ENCODE measurements at regions not wholly inside any gene's neighbourhood (a gene's known extent, or its start where the extent isn't known, plus 50 kb on each side); places are given as distances from the start of the nearest gene placed in this dataset.

GRCh38 chr15:101578443-101578894 lies 73.7 kb downstream of the TM2D3 start (continued):
- no peak for TF ChIP-seq ESRRA (IDR thresholded peaks at IDR 0.05; ENCODE audit: borderline replicate concordance, low read length)
- TF ChIP-seq JUN (IDR thresholded peaks at IDR 0.05) = no peak
- no peak for TF ChIP-seq CBX8 (IDR thresholded peaks at IDR 0.05)

DNA sequence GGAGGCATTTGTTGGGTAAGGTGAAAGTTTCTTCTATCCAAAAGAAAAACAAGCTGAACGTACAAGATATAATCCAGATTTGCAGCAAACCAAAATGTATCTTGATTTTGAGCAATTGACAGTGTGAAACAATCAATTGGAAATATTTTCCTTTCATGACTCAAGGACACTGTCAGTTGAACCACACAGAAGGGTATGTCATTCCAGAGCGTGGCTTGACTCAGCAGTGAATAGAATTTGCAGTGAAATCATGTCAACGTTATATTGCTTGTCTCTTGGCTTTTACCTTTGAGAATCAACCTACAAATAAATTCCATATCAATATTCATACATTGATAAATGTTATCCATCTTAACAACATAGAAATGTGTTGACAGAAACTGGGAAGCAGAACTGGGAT lies 78.2 kb downstream of the TM2D3 start:
- peak; percentile 84 for FAIRE-seq
- TF ChIP-seq BHLHE40 (IDR thresholded peaks at IDR 0.05; ENCODE audit: low read depth, low read length) (no peak), CHD4 (IDR thresholded peaks at IDR 0.05; ENCODE audit: borderline replicate concordance) (no peak), HEYL (CRISPR knock-in tag; IDR thresholded peaks at IDR 0.05) (no peak), FOSL2 (IDR thresholded peaks at IDR 0.05) (no peak), FOSL2 (CRISPR knock-in tag; IDR thresholded peaks at IDR 0.05) (no peak), PHF8 (IDR thresholded peaks at IDR 0.05; ENCODE audit: borderline replicate concordance, low read depth) (no peak), CHD2 (IDR thresholded peaks at IDR 0.05; ENCODE audit: low read length, partially characterized antibody) (no peak), HDAC2 (IDR thresholded peaks at IDR 0.05) (no peak)
- TF ChIP-seq, protein P1, sequence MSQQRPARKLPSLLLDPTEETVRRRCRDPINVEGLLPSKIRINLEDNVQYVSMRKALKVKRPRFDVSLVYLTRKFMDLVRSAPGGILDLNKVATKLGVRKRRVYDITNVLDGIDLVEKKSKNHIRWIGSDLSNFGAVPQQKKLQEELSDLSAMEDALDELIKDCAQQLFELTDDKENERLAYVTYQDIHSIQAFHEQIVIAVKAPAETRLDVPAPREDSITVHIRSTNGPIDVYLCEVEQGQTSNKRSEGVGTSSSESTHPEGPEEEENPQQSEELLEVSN (IDR thresholded peaks at IDR 0.05; ENCODE audit: borderline replicate concordance, low read depth) = no peak
- DNase-seq (ENCODE audit: low read depth in 1 of 2, low spot score in 1 of 2) = no peak
- Histone ChIP-seq H3K4me1 (peaks cover 29% of the 10 kb centered on the region), H3K9me3 (no peaks in the 10 kb centered on the region), H3K27ac (peak overlapping the region in 1 of 2 experiments; percentile 52; a peak in 1 of 6 replicates), H3K4me2 (no peak overlapping the region), H3K4me3 (no peak overlapping the region)
- CTCF ChIA-PET = no interaction called here
- WGBS (ENCODE audit: missing lambda C conversion rate) = 49% methylated on average over 3 of the region's 3 CpGs
- no peak for ATAC-seq
- POLR2A ChIA-PET = no interaction called here

- ChIA-PET POLR2A (no interaction called here), CTCF (no interaction called here)
- FAIRE-seq = no peak
Observed at GRCh38 chr15:101570241-101570640, 80.7 kb upstream of the PCSK6 start.

DNA sequence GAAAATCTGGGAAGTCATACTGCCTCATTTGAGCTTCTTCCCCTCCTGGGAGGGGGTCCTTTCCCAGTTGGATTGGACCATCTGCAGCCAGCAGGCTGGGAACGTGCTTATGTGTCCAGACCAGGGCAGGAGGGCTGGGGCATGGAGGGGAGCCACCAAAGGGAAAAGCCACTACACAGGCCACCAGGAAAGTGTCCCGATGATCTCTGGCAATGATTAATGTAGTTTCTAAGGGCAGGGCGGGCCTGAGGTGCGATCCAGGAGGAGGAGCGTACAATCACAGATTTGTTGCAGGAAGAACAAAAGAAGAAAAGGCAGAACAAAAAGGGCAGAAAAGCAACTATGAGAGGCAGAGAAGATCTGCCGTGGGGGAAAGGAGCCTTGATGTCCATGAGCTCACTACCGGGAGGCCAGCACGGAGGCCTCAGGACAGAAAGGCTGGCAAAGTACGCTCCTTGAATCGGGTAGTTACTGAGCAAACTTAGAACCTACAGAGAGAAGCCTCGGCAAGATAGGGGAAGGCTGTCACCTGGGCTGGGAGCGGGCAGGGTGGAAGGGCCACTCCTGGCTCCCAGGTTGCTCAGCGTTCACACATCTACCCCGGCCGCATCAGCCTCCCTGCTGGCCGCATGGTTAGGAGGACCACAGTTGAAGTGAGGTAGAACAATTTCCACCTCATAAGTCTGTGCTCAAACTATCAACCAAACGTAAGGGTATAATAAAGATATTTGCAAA lies 79.5 kb upstream of the PCSK6 start:
- Histone ChIP-seq H3K9me3 (no peaks in the 10 kb centered on the region), H3K4me2 (no peak overlapping the region), H3K4me1 (peaks cover 13% of the 10 kb centered on the region; the same call in 2 of the 3 replicates), H3K4me3 (no peak overlapping the region), H3K27ac (no peak overlapping the region)
- ChIA-PET POLR2A (no interaction called here), CTCF (no interaction called here)
- 88% methylated on average over 17 of the region's 17 CpGs for WGBS (ENCODE audit: missing lambda C conversion rate)
- FAIRE-seq (peak; percentile 13), DNase-seq (ENCODE audit: low read depth in 1 of 2, low spot score in 1 of 2) (no peak), ATAC-seq (no peak)
- TF ChIP-seq, protein P2, sequence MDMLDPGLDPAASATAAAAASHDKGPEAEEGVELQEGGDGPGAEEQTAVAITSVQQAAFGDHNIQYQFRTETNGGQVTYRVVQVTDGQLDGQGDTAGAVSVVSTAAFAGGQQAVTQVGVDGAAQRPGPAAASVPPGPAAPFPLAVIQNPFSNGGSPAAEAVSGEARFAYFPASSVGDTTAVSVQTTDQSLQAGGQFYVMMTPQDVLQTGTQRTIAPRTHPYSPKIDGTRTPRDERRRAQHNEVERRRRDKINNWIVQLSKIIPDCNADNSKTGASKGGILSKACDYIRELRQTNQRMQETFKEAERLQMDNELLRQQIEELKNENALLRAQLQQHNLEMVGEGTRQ (IDR thresholded peaks at IDR 0.05) = no peak
- TF ChIP-seq CBX8 (IDR thresholded peaks at IDR 0.05) (no peak), NPAS2 (CRISPR knock-in tag; IDR thresholded peaks at IDR 0.05; ENCODE audit: borderline replicate concordance) (no peak), RCOR1 (IDR thresholded peaks at IDR 0.05; ENCODE audit: low read depth, low read length) (no peak), KDM5A (IDR thresholded peaks at IDR 0.05) (no peak), BCL3 (IDR thresholded peaks at IDR 0.05) (no peak), RAD21 (conservative IDR thresholded peaks at IDR 0.05 in 1 of 2, IDR thresholded peaks at IDR 0.05 in 1 of 2) (no peak)
- TF ChIP-seq, protein P3, sequence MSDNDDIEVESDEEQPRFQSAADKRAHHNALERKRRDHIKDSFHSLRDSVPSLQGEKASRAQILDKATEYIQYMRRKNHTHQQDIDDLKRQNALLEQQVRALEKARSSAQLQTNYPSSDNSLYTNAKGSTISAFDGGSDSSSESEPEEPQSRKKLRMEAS (IDR thresholded peaks at IDR 0.05) = no peak

More at GRCh38 chr15:101570241-101570640, 80.7 kb upstream of the PCSK6 start:
- peak overlapping the region; percentile 35 for H3K4me2 ChIP-seq
- peaks cover 18% of the 10 kb centered on the region for H3K4me1 ChIP-seq
- peak overlapping the region in 1 of 2 experiments; percentile 12; a peak in 1 of 6 replicates for H3K27ac ChIP-seq
- H3K9me3 ChIP-seq = no peaks in the 10 kb centered on the region
- peak in 1 of 2 experiments; percentile 74 for DNase-seq (ENCODE audit: low read depth in 1 of 2, low spot score in 1 of 2)
- peak in 1 of 2 experiments; percentile 78; a peak in 2 of 6 replicates for ATAC-seq
- TF ChIP-seq HEYL (CRISPR knock-in tag; IDR thresholded peaks at IDR 0.05) (no peak), GATA3 (IDR thresholded peaks at IDR 0.05; ENCODE audit: borderline replicate concordance) (peak; percentile 52; the same call in 1 of the 2 replicates), JUNB (IDR thresholded peaks at IDR 0.05) (peak; percentile 85), RCOR1 (IDR thresholded peaks at IDR 0.05; ENCODE audit: low read depth, low read length) (no peak), HOXA7 (CRISPR knock-in tag; IDR thresholded peaks at IDR 0.05) (no peak), BHLHE40 (IDR thresholded peaks at IDR 0.05; ENCODE audit: low read depth, low read length) (no peak), NPAS2 (CRISPR knock-in tag; IDR thresholded peaks at IDR 0.05; ENCODE audit: borderline replicate concordance) (no peak), HOXB5 (CRISPR knock-in tag; IDR thresholded peaks at IDR 0.05) (peak; percentile 90), FOXS1 (CRISPR knock-in tag; IDR thresholded peaks at IDR 0.05) (peak; percentile 86; the same call in 1 of the 2 replicates), EP300 (IDR thresholded peaks at IDR 0.05) (no peak), RARB (CRISPR knock-in tag; IDR thresholded peaks at IDR 0.05) (no peak), FOSL2 (IDR thresholded peaks at IDR 0.05) (peak; percentile 90), FOSL2 (CRISPR knock-in tag; IDR thresholded peaks at IDR 0.05) (peak; percentile 95), FOSB (CRISPR knock-in tag; IDR thresholded peaks at IDR 0.05) (no peak)
- TF ChIP-seq, protein P4, sequence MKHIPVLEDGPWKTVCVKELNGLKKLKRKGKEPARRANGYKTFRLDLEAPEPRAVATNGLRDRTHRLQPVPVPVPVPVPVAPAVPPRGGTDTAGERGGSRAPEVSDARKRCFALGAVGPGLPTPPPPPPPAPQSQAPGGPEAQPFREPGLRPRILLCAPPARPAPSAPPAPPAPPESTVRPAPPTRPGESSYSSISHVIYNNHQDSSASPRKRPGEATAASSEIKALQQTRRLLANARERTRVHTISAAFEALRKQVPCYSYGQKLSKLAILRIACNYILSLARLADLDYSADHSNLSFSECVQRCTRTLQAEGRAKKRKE (CRISPR knock-in tag; IDR thresholded peaks at IDR 0.05; ENCODE audit: low read depth) = no peak
- TF ChIP-seq, protein P5, sequence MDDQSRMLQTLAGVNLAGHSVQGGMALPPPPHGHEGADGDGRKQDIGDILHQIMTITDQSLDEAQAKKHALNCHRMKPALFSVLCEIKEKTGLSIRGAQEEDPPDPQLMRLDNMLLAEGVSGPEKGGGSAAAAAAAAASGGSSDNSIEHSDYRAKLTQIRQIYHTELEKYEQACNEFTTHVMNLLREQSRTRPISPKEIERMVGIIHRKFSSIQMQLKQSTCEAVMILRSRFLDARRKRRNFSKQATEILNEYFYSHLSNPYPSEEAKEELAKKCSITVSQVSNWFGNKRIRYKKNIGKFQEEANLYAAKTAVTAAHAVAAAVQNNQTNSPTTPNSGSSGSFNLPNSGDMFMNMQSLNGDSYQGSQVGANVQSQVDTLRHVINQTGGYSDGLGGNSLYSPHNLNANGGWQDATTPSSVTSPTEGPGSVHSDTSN (IDR thresholded peaks at IDR 0.05) = no peak
- no peak overlapping the region for H3K4me3 ChIP-seq
